OCI-LY7 (cell line): ENCODE measurements at regions not wholly inside any gene's neighbourhood (a gene's known extent, or its start where the extent isn't known, plus 50 kb on each side); places are given as distances from the start of the nearest gene placed in this dataset.

Experiments used
- BruUV-seq: library from RNA; stranded (reverse); fragments of 400-500 nt; replicated peaks from 2 replicates; lab custom pipeline; 2021; lab: Mats Ljungman, UMichigan
- CTCF ChIA-PET: fragments of 300-600 bp; sonication (Branson Sonifier 250); formaldehyde crosslinking; loops from one replicate; lab custom pipeline; 2022; ENCODE audit warnings: antibody characterized with exemption; ENCODE audit not compliant: unreplicated experiment; lab: Charles Lee
- POLR2A ChIA-PET: fragments of 300-600 bp; sonication (Branson Sonifier 250); formaldehyde crosslinking; loops from one replicate; lab custom pipeline; 2022; ENCODE audit warnings: antibody characterized with exemption; lab: Charles Lee
- DNase-seq: peaks from one replicate; pipeline ENCODE4 v3.0.0-alpha.2; 2015; ENCODE audit warnings: low spot score
- H2AFZ ChIP-seq: fragments of 200-600 bp; sonication (generic), shearing (Covaris generic); 2 replicates; pipeline ENCODE4 v1.6.1; 2014; ENCODE audit warnings: mild to moderate bottlenecking, antibody characterized with exemption, low read length, moderate library complexity
- H3K27ac ChIP-seq: fragments of 200-600 bp; sonication (generic); 2 replicates; pipeline ENCODE4 v1.5.1; 2014; ENCODE audit warnings: mixed run types, low read depth, mild to moderate bottlenecking, moderate library complexity, low read length, inconsistent platforms; ENCODE audit not compliant: poor library complexity, severe bottlenecking
- H3K36me3 ChIP-seq: fragments of 200-600 bp; sonication (generic); 2 replicates; pipeline ENCODE4 v1.6.1; 2014; ENCODE audit warnings: mild to moderate bottlenecking, antibody characterized with exemption, low read length, moderate library complexity, mixed read lengths; ENCODE audit not compliant: insufficient read depth
- H3K4me1 ChIP-seq: fragments of 200-600 bp; sonication (generic); 2 replicates; pipeline ENCODE4 v1.5.1; 2014; ENCODE audit warnings: mild to moderate bottlenecking, low read length; ENCODE audit not compliant: insufficient read depth, poor library complexity, severe bottlenecking
- H3K4me2 ChIP-seq: fragments of 200-600 bp; sonication (generic); 2 replicates; pipeline ENCODE4 v1.6.1; 2014; ENCODE audit warnings: mild to moderate bottlenecking, low read length
- H3K4me3 ChIP-seq: fragments of 200-600 bp; sonication (generic); 2 replicates; pipeline ENCODE4 v1.5.1; 2014; ENCODE audit warnings: mild to moderate bottlenecking, low read depth, low read length; ENCODE audit not compliant: poor library complexity, severe bottlenecking
- H3K79me2 ChIP-seq: fragments of 200-600 bp; sonication (generic); 2 replicates; pipeline ENCODE4 v1.6.1; 2016; ENCODE audit warnings: low read depth, mild to moderate bottlenecking, low read length, moderate library complexity, mixed read lengths; ENCODE audit not compliant: insufficient read depth
- H3K9me2 ChIP-seq: fragments of 200-600 bp; sonication (generic); 2 replicates; pipeline ENCODE4 v1.6.1; 2016; ENCODE audit warnings: mild to moderate bottlenecking, low read length, mixed read lengths; ENCODE audit not compliant: insufficient read depth
- H3K9me3 ChIP-seq: fragments of 200-600 bp; sonication (generic); 2 replicates; pipeline ENCODE4 v1.6.1; 2014; ENCODE audit warnings: mild to moderate bottlenecking, mixed run types, low read length, mixed read lengths
- H4K20me1 ChIP-seq: fragments of 200-600 bp; sonication (generic); 2 replicates; pipeline ENCODE4 v1.6.1; 2014; ENCODE audit warnings: mild to moderate bottlenecking, antibody characterized with exemption, low read length, moderate library complexity, mixed read lengths; ENCODE audit not compliant: insufficient read depth
- CTCF ChIP-seq: fragments of 200-600 bp; sonication (generic); conservative IDR thresholded peaks from 2 replicates; pipeline ENCODE4 v1.5.1; 2014; ENCODE audit warnings: mild to moderate bottlenecking, antibody characterized with exemption, low read length, moderate library complexity, mixed read lengths
- EZH2phosphoT487 ChIP-seq: fragments of 200-600 bp; sonication (generic); IDR thresholded peaks from 2 replicates; pipeline ENCODE4 v1.6.1; 2018; ENCODE audit warnings: low read depth, borderline replicate concordance, mild to moderate bottlenecking, mixed run types, antibody characterized with exemption, low read length, moderate library complexity, mixed read lengths
- intact Hi-C: fragments of 100-400 bp; cut with micrococcal nuclease; formaldehyde crosslinking; loops from one replicate; pipeline ENCODE4 v1.10.0; 2022; ENCODE audit not compliant: unreplicated experiment

GRCh38 chr6:164418262-164418588, 891.2 kb downstream of the C6orf118 start:
- H3K27ac ChIP-seq = no peak overlapping the region
- H3K4me2 ChIP-seq = no peak overlapping the region
- no peak overlapping the region for H3K4me3 ChIP-seq
- TF ChIP-seq EZH2phosphoT487 (no peak), CTCF (no peak)
- POLR2A ChIA-PET = interaction anchor here (0.7 kb wide), 1 partner anchor 1430 kb away, joined by 3 read pairs; no protein-coding TSS in a partner anchor
- CTCF ChIA-PET = no interaction called here
- no TSS peak for BruUV-seq
- no peak overlapping the region for H2AFZ ChIP-seq
- no peaks in the 10 kb centered on the region for H4K20me1 ChIP-seq
- no peak for DNase-seq
- H3K79me2 ChIP-seq = no peaks in the 10 kb centered on the region
- H3K4me1 ChIP-seq = no peaks in the 10 kb centered on the region
- intact Hi-C loops = no loop called here
- H3K9me3 ChIP-seq = no peaks in the 10 kb centered on the region
- no peaks in the 10 kb centered on the region for H3K9me2 ChIP-seq
- H3K36me3 ChIP-seq = no peaks in the 10 kb centered on the region

- ChIA-PET CTCF (no interaction called here), POLR2A (interaction anchor here (0.5 kb wide), 1 partner anchor 1305 kb away, joined by 3 read pairs; no protein-coding TSS in a partner anchor)
- no peaks in the 10 kb centered on the region for H3K79me2 ChIP-seq
- H3K4me1 ChIP-seq = no peaks in the 10 kb centered on the region
- no peak for DNase-seq
- H3K9me3 ChIP-seq = no peaks in the 10 kb centered on the region
- intact Hi-C loops = no loop called here
- TF ChIP-seq EZH2phosphoT487 = no peak
- TF ChIP-seq CTCF = no peak
- BruUV-seq = no TSS peak
- no peaks in the 10 kb centered on the region for H3K36me3 ChIP-seq
- no peak overlapping the region for H2AFZ ChIP-seq
- no peak overlapping the region for H3K4me2 ChIP-seq
- no peak overlapping the region for H3K4me3 ChIP-seq
- H3K27ac ChIP-seq = no peak overlapping the region
- no peaks in the 10 kb centered on the region for H4K20me1 ChIP-seq
- H3K9me2 ChIP-seq = no peaks in the 10 kb centered on the region
Observed at GRCh38 chr6:164417537-164418261, 891.7 kb downstream of the C6orf118 start.

DNA sequence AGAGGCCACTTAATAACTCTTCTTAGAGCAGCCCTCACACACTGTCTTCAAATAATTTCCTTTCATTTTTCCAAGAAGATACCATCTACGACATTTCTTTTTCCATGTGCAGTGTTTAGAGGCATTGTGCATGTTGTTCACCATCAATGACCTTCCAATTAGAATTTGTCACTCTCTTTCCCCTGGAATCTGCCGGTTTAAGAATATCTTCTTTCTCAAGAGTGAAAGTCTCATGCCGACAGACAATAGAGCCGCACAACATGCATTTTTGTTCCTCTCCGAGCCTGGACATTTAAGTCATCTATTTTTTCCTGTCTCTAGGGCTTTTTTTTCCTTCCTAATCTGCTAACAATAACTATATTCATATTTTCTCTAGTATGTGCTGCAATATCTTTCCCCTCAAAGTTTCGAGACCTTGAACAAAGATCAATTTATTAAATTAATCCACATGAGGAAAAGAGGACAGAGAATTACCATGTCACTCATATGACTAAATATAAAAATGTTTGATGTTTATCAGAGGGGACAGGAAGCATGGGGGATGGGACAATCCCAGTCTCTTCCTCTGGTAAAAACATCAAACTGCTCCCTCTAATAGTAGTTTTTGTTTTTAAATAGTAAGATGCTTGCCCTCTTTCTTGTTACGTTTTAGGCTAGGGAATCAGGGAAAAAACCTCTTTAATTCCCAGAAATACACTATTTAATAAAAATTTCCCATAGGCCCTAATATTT, 893.4 kb downstream of the C6orf118 start:
- Histone ChIP-seq H3K4me2 (no peak overlapping the region), H3K4me3 (no peak overlapping the region), H3K79me2 (no peaks in the 10 kb centered on the region), H4K20me1 (no peaks in the 10 kb centered on the region), H3K9me3 (no peaks in the 10 kb centered on the region), H3K9me2 (no peaks in the 10 kb centered on the region), H3K36me3 (no peaks in the 10 kb centered on the region), H3K27ac (no peak overlapping the region), H2AFZ (no peak overlapping the region), H3K4me1 (no peaks in the 10 kb centered on the region)
- BruUV-seq = no TSS peak
- ChIA-PET POLR2A (no interaction called here), CTCF (no interaction called here)
- intact Hi-C loops = no loop called here
- TF ChIP-seq CTCF = no peak
- TF ChIP-seq EZH2phosphoT487 = no peak
- no peak for DNase-seq
